Esophagus squamous epithelium (tissue), 5 donors: ENCODE measurements at regions not wholly inside any gene's neighbourhood (a gene's known extent, or its start where the extent isn't known, plus 50 kb on each side); places are given as distances from the start of the nearest gene placed in this dataset.

ENCODE experiments used
- DNase-seq: peaks from one replicate; lab custom pipeline; 2025; lab: John Stamatoyannopoulos, UW
- H3K27ac ChIP-seq, 4 donors: fragments of 200-600 bp; sonication (generic); one replicate each; pipeline ENCODE4 v1.5.1; 2016 to 2019; ENCODE audit warnings: mild to moderate bottlenecking in 1 of 4
- H3K27me3 ChIP-seq, 4 donors: fragments of 200-600 bp; sonication (generic); 1 replicate in 3 of 4; 2 replicates in 1 of 4; pipeline versions ENCODE4 v1.5.1 to v1.6.0; 2017 to 2021; ENCODE audit warnings: antibody characterized with exemption in 1 of 4
- H3K36me3 ChIP-seq, 3 donors: fragments of 200-600 bp; sonication (generic); one replicate each; pipeline ENCODE4 v1.5.1; 2016 to 2019
- H3K4me1 ChIP-seq, 3 donors: fragments of 200-600 bp; sonication (generic); one replicate each; pipeline ENCODE4 v1.5.1; 2017 to 2019
- H3K4me3 ChIP-seq, 4 donors: fragments of 200-600 bp; sonication (generic); 1 replicate in 3 of 4; 2 replicates in 1 of 4; pipeline ENCODE4 v1.5.1; 2016 to 2019; ENCODE audit warnings: mild to moderate bottlenecking in 2 of 4, moderate library complexity in 1 of 4
- H3K9me3 ChIP-seq, 3 donors: fragments of 200-600 bp; sonication (generic); one replicate each; pipeline ENCODE4 v1.5.1; 2016 to 2019
- POLR2A ChIP-seq, 4 donors: fragments of 450-650 bp; IDR thresholded peaks; one replicate each; pipeline ENCODE4 v1.6.1; 2017; ENCODE audit warnings: antibody characterized with exemption in 4 of 4, mild to moderate bottlenecking in 4 of 4, moderate library complexity in 3 of 4
- WGBS, 2 donors: methylation state at CpG; one replicate each; pipeline ENCODE4 v1.1.5; 2018; 5-methylcytosine and 5-hydroxymethylcytosine counted together
- intact Hi-C: fragments of 100-400 bp; cut with DNase I; formaldehyde crosslinking; loops from one replicate; pipeline ENCODE4 v1.15.0; 2022
- TF ChIP-seq, protein P1 (sequence below), 6 experiments: fragments of 450-650 bp in 4 of 6; fragments of 200-600 bp in 2 of 6; sonication (generic) in 2 of 6; IDR thresholded peaks; one replicate each; pipeline ENCODE4 v1.5.1; 2016 to 2019; ENCODE audit warnings: antibody characterized with exemption in 6 of 6, mild to moderate bottlenecking in 4 of 6, moderate library complexity in 4 of 6
- donor health status: DM: yes; HTN: yes; CAD: no.

DNA sequence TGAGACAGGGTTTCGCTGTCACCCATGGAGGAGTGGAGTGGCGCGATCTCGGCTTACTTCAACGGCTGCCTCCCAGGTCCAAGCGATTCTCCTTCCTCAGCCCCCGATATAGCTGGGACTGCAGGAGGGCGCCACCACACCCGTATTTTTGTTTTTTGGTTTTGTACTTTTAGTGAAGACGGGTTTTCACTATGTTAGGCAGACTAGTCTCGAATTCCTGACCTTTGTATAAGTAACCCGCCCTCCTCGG lies 115.4 kb upstream of the BTN3A2 start:
- H3K4me1 ChIP-seq: peaks cover 0 to 50% (median 0%) of the 10 kb centered on the region in 3 donors
- intact Hi-C loops: no loop called here
- TF ChIP-seq POLR2A (IDR thresholded peaks at IDR 0.05): no peak
- TF ChIP-seq, protein P1, sequence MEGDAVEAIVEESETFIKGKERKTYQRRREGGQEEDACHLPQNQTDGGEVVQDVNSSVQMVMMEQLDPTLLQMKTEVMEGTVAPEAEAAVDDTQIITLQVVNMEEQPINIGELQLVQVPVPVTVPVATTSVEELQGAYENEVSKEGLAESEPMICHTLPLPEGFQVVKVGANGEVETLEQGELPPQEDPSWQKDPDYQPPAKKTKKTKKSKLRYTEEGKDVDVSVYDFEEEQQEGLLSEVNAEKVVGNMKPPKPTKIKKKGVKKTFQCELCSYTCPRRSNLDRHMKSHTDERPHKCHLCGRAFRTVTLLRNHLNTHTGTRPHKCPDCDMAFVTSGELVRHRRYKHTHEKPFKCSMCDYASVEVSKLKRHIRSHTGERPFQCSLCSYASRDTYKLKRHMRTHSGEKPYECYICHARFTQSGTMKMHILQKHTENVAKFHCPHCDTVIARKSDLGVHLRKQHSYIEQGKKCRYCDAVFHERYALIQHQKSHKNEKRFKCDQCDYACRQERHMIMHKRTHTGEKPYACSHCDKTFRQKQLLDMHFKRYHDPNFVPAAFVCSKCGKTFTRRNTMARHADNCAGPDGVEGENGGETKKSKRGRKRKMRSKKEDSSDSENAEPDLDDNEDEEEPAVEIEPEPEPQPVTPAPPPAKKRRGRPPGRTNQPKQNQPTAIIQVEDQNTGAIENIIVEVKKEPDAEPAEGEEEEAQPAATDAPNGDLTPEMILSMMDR (IDR thresholded peaks at IDR 0.05): no peak

DNA sequence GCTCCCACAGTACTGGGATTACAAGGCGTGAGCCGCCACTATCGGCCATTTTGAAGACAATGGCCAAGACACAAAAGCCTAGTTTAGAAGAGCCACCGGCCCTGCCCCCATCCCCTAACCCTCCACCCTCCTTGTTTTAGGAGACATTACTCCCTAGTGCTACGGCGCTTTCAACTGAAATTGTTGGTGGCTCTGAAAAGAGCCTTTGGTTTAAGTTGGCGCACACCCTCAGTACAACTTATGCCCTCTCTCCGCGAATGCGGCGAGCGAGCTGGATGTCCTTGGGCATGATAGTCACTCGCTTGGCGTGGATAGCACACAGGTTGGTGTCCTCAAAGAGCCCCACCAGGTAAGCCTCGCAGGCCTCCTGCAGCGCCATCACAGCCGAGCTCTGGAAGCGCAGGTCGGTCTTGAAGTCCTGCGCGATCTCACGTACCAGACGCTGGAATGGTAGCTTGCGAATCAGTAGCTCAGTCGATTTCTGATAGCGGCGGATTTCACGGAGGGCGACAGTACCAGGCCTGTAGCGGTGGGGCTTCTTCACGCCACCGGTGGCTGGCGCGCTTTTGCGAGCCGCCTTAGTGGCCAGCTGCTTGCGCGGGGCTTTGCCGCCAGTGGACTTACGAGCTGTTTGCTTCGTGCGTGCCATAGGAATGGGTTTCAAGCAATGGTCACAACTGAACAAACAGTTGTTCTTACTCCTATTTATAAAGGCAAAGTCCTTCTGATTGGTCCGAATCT lies 114.9 kb upstream of the BTN3A2 start:
- intact Hi-C loops: no loop called here
- WGBS, 2 donors: 2% methylated on average over 18 to 28 of the region's 43 CpGs
- DNase-seq: no peak
- TF ChIP-seq, protein P1 (IDR thresholded peaks at IDR 0.05): peak in 4 of 6 experiments; percentile 26 to 51 (median 37)
- peak in 2 of 4 donors; percentile 73 to 84 for TF ChIP-seq POLR2A (IDR thresholded peaks at IDR 0.05)
- H3K4me1 ChIP-seq: peaks cover 0 to 50% (median 0%) of the 10 kb centered on the region in 3 donors
- H3K9me3 ChIP-seq: no peaks in the 10 kb centered on the region
- H3K4me3 ChIP-seq: peak overlapping the region; percentile 38 to 65 (median 57)
- H3K27ac ChIP-seq: peak overlapping the region; percentile 90 to 96 (median 92)
- peaks cover 0 to 71% (median 0%) of the 10 kb centered on the region in 4 donors for H3K27me3 ChIP-seq
- no peaks in the 10 kb centered on the region for H3K36me3 ChIP-seq

More for the DNA sequence above, 115.4 kb upstream of the BTN3A2 start:
- peak overlapping the region; percentile 90 to 96 (median 92) for H3K27ac ChIP-seq
- H3K36me3 ChIP-seq: no peaks in the 10 kb centered on the region
- 0 to 2% methylated on average over 13 of the region's 13 CpGs for WGBS, 2 donors
- H3K9me3 ChIP-seq: no peaks in the 10 kb centered on the region
- no peak for DNase-seq
- peak overlapping the region; percentile 38 to 65 (median 57) for H3K4me3 ChIP-seq
- H3K27me3 ChIP-seq: peaks cover 0 to 76% (median 0%) of the 10 kb centered on the region in 4 donors

DNA sequence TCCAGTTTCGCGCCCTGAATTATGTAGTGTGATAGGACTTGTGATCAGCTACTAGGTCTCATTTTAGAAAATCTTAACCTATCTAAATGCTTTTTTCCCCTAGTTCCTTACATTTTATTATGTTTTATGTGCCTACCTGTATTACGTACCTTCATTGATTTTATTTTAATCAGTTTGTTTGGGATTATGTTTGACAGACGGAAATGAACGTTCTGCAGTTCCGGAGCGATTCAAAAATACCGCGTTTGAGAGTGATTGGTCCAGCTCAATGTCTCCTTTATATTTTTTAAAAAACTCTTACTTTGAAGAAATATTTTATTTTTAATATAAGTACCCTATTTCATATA lies 114.3 kb upstream of the BTN3A2 start:
- Histone ChIP-seq H3K27me3 (peaks cover 0 to 69% (median 0%) of the 10 kb centered on the region in 4 donors), H3K27ac (peak overlapping the region; percentile 90 to 96 (median 92)), H3K4me3 (peak overlapping the region; percentile 38 to 65 (median 57)), H3K9me3 (no peaks in the 10 kb centered on the region), H3K36me3 (no peaks in the 10 kb centered on the region), H3K4me1 (peaks cover 0 to 50% (median 0%) of the 10 kb centered on the region in 3 donors)
- DNase-seq: no peak
- intact Hi-C loops: no loop called here
- TF ChIP-seq, protein P1 (IDR thresholded peaks at IDR 0.05): no peak
- no peak for TF ChIP-seq POLR2A (IDR thresholded peaks at IDR 0.05)
- WGBS, 2 donors: 1% methylated on average over 9 of the region's 9 CpGs

DNA sequence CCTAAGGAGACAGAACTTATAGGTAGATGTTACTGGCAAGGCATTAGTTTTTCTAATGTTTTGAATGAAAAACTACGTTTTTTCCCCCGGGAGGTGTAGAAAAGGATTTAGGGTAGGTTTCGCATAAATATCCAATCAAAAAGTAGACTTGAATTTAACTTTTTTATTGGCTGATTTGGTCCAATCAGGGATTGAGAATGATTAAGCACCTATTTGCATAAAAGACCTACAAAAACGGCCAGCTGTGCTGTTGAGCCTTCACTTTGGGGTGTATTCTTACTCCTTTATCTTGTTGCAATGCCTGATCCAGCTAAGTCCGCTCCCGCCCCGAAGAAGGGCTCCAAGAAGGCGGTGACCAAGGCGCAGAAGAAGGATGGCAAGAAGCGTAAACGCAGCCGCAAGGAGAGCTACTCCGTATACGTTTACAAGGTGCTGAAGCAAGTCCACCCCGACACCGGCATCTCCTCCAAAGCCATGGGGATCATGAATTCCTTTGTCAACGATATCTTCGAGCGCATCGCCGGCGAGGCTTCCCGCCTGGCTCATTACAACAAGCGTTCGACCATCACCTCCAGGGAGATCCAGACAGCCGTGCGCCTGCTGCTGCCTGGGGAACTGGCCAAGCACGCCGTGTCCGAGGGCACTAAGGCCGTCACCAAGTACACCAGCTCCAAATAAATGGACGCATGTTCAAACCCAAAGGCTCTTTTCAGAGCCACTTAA lies 113.5 kb upstream of the BTN3A2 start:
- H3K36me3 ChIP-seq: no peaks in the 10 kb centered on the region
- intact Hi-C loops: no loop called here
- TF ChIP-seq, protein P1 (IDR thresholded peaks at IDR 0.05): no peak
- peak in 3 of 4 donors; percentile 61 to 95 (median 91) for TF ChIP-seq POLR2A (IDR thresholded peaks at IDR 0.05)
- peaks cover 0 to 75% (median 0%) of the 10 kb centered on the region in 4 donors for H3K27me3 ChIP-seq
- DNase-seq: no peak
- peak overlapping the region; percentile 38 to 65 (median 57) for H3K4me3 ChIP-seq
- WGBS, 2 donors: 0 to 1% methylated on average over 15 to 28 of the region's 32 CpGs
- no peaks in the 10 kb centered on the region for H3K9me3 ChIP-seq
- H3K4me1 ChIP-seq: peaks cover 0 to 52% (median 0%) of the 10 kb centered on the region in 3 donors
- H3K27ac ChIP-seq: peak overlapping the region; percentile 83 to 96 (median 92)

DNA sequence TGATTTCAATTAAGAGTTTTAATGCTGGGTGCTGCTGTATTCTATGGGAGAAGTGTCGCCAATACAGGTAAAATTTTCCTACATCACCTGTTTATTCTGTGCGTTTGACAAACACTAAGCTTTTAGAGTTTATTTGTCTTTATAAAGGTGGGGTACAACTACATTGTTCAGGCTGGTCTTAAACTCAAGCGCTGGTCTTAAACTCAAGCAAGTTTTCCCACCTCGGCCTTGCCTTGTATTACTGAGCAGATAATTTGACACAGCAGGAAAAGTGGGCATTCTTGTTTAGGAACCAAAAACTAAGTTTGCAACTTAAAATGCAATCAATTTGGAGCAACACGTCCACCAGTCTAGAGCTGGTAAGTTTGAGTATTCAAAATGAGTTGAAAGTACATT lies 112.9 kb upstream of the BTN3A2 start:
- H3K36me3 ChIP-seq: no peaks in the 10 kb centered on the region
- H3K4me3 ChIP-seq: peak overlapping the region; percentile 38 to 65 (median 57)
- intact Hi-C loops: no loop called here
- no peaks in the 10 kb centered on the region for H3K9me3 ChIP-seq
- TF ChIP-seq, protein P1 (IDR thresholded peaks at IDR 0.05): no peak
- TF ChIP-seq POLR2A (IDR thresholded peaks at IDR 0.05): no peak
- peaks cover 0 to 80% (median 0%) of the 10 kb centered on the region in 4 donors for H3K27me3 ChIP-seq
- no peak for DNase-seq
- peak overlapping the region; percentile 83 to 96 (median 92) for H3K27ac ChIP-seq
- H3K4me1 ChIP-seq: peaks cover 0 to 57% (median 0%) of the 10 kb centered on the region in 3 donors
- 7% methylated on average over 5 of the region's 5 CpGs for whole genome bisulfite sequencing, 2 donors
